Mesendoderm (in vitro differentiated cells): ENCODE measurements at regions not wholly inside any gene's neighbourhood (a gene's known extent, or its start where the extent isn't known, plus 50 kb on each side); places are given as distances from the start of the nearest gene placed in this dataset.

Experiments
- DNase-seq: peaks from one replicate; pipeline ENCODE4 v3.0.0; 2013
- H2AK5ac ChIP-seq: 2 replicates; pipeline ENCODE4 v1.6.1; 2013; ENCODE audit warnings: low read length, inconsistent platforms
- H2BK120ac ChIP-seq: 2 replicates; pipeline ENCODE4 v1.6.1; 2013; ENCODE audit warnings: low read depth, mild to moderate bottlenecking, low read length, moderate library complexity, mixed read lengths
- H2BK15ac ChIP-seq: replicated peaks from 2 replicates; pipeline ENCODE4 v1.6.1; 2013; ENCODE audit warnings: low read depth, mild to moderate bottlenecking, moderate library complexity
- H2BK5ac ChIP-seq: 2 replicates; pipeline ENCODE4 v1.6.1; 2013; ENCODE audit warnings: low read length, inconsistent platforms
- H3K18ac ChIP-seq: 2 replicates; pipeline ENCODE4 v1.6.1; 2013; ENCODE audit warnings: mild to moderate bottlenecking, low read length, mixed read lengths
- H3K23ac ChIP-seq: one replicate; pipeline ENCODE4 v1.6.1; 2013; ENCODE audit warnings: low read length
- H3K27ac ChIP-seq: 2 replicates; pipeline ENCODE4 v1.5.1; 2013; ENCODE audit warnings: low read depth, mild to moderate bottlenecking, inconsistent platforms, low read length, moderate library complexity
- H3K27me3 ChIP-seq: 2 replicates; pipeline ENCODE4 v1.6.1; 2013; ENCODE audit warnings: low read length, control low read depth, mild to moderate bottlenecking, inconsistent platforms; ENCODE audit not compliant: insufficient read depth, poor library complexity
- H3K36me3 ChIP-seq: 2 replicates; pipeline ENCODE4 v1.6.1; 2013; ENCODE audit warnings: low read length, inconsistent platforms; ENCODE audit not compliant: control insufficient read depth, insufficient read depth
- H3K4ac ChIP-seq: one replicate; pipeline ENCODE4 v1.6.1; 2013; ENCODE audit warnings: low read depth, mild to moderate bottlenecking, low read length, moderate library complexity
- H3K4me1 ChIP-seq: 2 replicates; pipeline ENCODE4 v1.6.1; 2013; ENCODE audit warnings: low read depth, low read length, inconsistent platforms; ENCODE audit not compliant: control insufficient read depth
- H3K4me2 ChIP-seq: 2 replicates; pipeline ENCODE4 v1.6.1; 2013; ENCODE audit warnings: low read length
- H3K4me3 ChIP-seq: 2 replicates; pipeline ENCODE4 v1.5.1; 2013; ENCODE audit warnings: mild to moderate bottlenecking, low read length
- H3K56ac ChIP-seq: one replicate; pipeline ENCODE4 v1.6.1; 2013; ENCODE audit warnings: low read length
- H3K79me1 ChIP-seq: 2 replicates; pipeline ENCODE4 v1.6.1; 2013; ENCODE audit warnings: low read length, inconsistent platforms
- H3K79me2 ChIP-seq: 2 replicates; pipeline ENCODE4 v1.6.1; 2013; ENCODE audit warnings: mild to moderate bottlenecking, low read length; ENCODE audit not compliant: control insufficient read depth, insufficient read depth
- H3K9ac ChIP-seq: 2 replicates; pipeline ENCODE4 v1.6.1; 2013; ENCODE audit warnings: low read length, inconsistent platforms
- H4K5ac ChIP-seq: one replicate; pipeline ENCODE4 v1.6.1; 2013; ENCODE audit warnings: low read length
- H4K8ac ChIP-seq: one replicate; pipeline ENCODE4 v1.6.1; 2013; ENCODE audit warnings: low read depth, mild to moderate bottlenecking, control low read depth, low read length, moderate library complexity
- WGBS: extraction: QIAGEN DNeasy Blood & Tissue Kit; methylation state at CpG from one replicate; pipeline ENCODE4 v1.1.7; 2013; ENCODE audit warnings: low lambda C conversion rate, missing lambda C conversion rate; ENCODE audit not compliant: insufficient coverage; ENCODE audit errors: extremely low coverage; 5-methylcytosine and 5-hydroxymethylcytosine counted together

DNA sequence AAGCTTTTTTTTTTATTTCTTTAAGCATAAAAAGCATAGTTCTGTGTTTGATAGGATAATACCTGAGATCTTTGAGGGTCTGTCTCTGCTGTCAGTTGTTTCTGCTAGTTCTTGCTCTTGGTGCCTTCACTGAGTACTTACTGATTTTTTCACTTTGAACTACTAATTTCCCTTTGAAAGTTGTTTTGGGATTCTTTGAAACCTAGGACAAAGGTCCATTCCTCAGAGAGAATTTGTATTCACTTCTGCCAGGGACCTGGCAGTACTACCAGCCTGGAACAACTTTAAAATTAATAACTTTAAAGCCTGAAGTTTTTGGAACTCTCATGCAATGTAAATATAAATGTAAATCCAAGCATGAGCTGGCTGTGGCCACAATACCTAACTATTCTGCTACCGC, 190.1 kb downstream of the TM2D1 start:
- no peak overlapping the region for H4K5ac ChIP-seq
- H2BK120ac ChIP-seq = no peak overlapping the region
- no peaks in the 10 kb centered on the region for H3K4me1 ChIP-seq
- no peak overlapping the region for H3K23ac ChIP-seq
- H3K36me3 ChIP-seq = no peaks in the 10 kb centered on the region
- H4K8ac ChIP-seq = no peak overlapping the region
- H3K27ac ChIP-seq = no peak overlapping the region
- no peak overlapping the region for H3K18ac ChIP-seq
- H2BK15ac ChIP-seq = no peak overlapping the region
- WGBS = no CpG with 5 or more reads among the region's 1 CpG
- H3K79me2 ChIP-seq = no peaks in the 10 kb centered on the region
- no peak overlapping the region for H2BK5ac ChIP-seq
- H3K4ac ChIP-seq = no peak overlapping the region
- no peak overlapping the region for H2AK5ac ChIP-seq
- H3K4me3 ChIP-seq = no peak overlapping the region
- DNase-seq = no peak
- H3K27me3 ChIP-seq = no peaks in the 10 kb centered on the region
- no peak overlapping the region for H3K4me2 ChIP-seq
- no peak overlapping the region for H3K56ac ChIP-seq
- H3K9ac ChIP-seq = no peak overlapping the region
- no peaks in the 10 kb centered on the region for H3K79me1 ChIP-seq

DNA sequence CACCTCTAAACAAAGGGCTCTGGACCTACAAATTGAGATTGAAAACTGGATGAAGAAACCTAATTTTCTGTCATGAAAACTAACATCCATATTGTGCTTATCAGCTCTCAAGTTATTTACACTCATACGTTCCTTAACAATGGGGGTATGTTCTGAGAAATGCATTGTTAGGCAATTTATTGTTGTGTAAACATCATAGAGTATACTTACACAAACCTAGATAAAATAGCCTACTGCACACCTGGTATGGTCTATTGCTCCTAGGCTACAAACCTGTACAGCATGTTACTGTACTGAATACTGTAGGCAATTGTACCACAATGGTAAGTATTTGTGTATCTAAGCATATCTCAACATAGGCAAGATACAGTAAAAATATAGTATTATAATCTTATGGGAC, 191.4 kb downstream of the TM2D1 start:
- Histone ChIP-seq H3K27me3 (no peaks in the 10 kb centered on the region), H2AK5ac (no peak overlapping the region), H3K4me1 (no peaks in the 10 kb centered on the region), H3K4me2 (no peak overlapping the region), H3K4me3 (no peak overlapping the region), H2BK5ac (no peak overlapping the region), H3K9ac (no peak overlapping the region), H3K56ac (no peak overlapping the region), H3K18ac (no peak overlapping the region), H3K79me1 (no peaks in the 10 kb centered on the region), H3K4ac (no peak overlapping the region), H2BK15ac (no peak overlapping the region), H2BK120ac (no peak overlapping the region), H4K5ac (no peak overlapping the region), H3K79me2 (no peaks in the 10 kb centered on the region), H4K8ac (no peak overlapping the region), H3K23ac (no peak overlapping the region), H3K27ac (no peak overlapping the region), H3K36me3 (no peaks in the 10 kb centered on the region)
- DNase-seq = no peak
- WGBS = no CpG with 5 or more reads among the region's 1 CpG

DNA sequence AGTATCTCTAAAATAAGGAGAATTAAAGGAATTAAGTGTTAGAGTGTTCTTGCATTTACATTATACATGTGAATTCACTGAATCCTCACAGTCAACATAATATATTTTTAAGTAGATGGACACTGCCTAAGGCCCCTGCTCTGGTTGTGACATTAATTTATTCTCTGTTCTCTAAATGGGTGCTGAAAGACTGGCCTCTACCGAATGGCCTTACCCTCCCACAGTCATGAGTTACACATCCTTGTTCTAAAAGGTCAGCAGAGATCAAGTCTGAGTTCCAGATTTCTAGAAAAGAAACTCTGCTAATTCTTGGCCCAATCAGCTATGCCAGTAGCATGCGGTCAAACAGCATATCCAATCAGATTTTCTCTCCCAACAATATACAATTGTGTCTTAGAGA, 193.2 kb downstream of the TM2D1 start:
- H3K4me2 ChIP-seq = no peak overlapping the region
- H3K27me3 ChIP-seq = no peaks in the 10 kb centered on the region
- no peak overlapping the region for H2BK15ac ChIP-seq
- H3K9ac ChIP-seq = no peak overlapping the region
- no peak overlapping the region for H3K4ac ChIP-seq
- H3K27ac ChIP-seq = no peak overlapping the region
- no peak overlapping the region for H3K56ac ChIP-seq
- H2AK5ac ChIP-seq = no peak overlapping the region
- no peak overlapping the region for H3K18ac ChIP-seq
- no peaks in the 10 kb centered on the region for H3K79me2 ChIP-seq
- no peak overlapping the region for H4K5ac ChIP-seq
- WGBS = no CpG with 5 or more reads among the region's 2 CpGs
- no peak for DNase-seq
- no peak overlapping the region for H3K23ac ChIP-seq
- H2BK5ac ChIP-seq = no peak overlapping the region
- no peaks in the 10 kb centered on the region for H3K4me1 ChIP-seq
- no peak overlapping the region for H3K4me3 ChIP-seq
- no peak overlapping the region for H2BK120ac ChIP-seq
- no peak overlapping the region for H4K8ac ChIP-seq
- H3K79me1 ChIP-seq = no peaks in the 10 kb centered on the region
- H3K36me3 ChIP-seq = no peaks in the 10 kb centered on the region

DNA sequence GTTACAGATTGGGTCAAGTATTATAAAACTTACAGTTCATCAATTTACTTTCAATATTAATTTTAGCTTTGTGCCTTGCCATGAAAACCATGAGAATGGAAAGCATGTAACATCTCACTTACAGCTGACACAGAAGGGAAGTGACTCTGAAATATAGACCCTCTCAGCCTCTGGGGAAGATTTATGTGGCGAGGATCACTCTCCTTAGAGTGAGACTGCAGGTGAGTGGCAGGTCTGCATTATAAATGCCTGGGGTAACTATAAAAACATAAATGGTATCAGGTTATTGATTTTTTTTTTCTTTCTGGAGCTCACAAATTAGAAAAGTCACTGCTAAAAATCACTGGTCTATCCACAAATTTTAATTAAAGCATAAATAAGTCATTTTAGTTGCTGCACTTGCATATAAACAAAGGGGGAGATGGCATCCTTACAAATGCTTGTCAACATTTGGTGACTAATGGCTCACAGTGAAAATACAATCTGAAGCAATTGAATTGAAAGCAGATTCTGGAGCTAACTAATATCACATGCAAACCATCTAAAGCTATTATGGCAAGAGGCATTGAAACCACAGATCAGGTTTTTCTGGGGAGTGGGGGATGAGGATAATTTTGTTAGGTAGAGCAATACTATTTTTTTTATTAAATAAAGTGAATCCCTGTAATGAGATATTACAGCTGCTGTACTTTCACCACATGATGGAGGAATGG, 200.9 kb downstream of the TM2D1 start:
- no peak overlapping the region for H2AK5ac ChIP-seq
- no peak overlapping the region for H4K5ac ChIP-seq
- H3K18ac ChIP-seq = no peak overlapping the region
- DNase-seq = no peak
- H3K36me3 ChIP-seq = no peaks in the 10 kb centered on the region
- no peaks in the 10 kb centered on the region for H3K27me3 ChIP-seq
- no peak overlapping the region for H3K56ac ChIP-seq
- H3K9ac ChIP-seq = no peak overlapping the region
- H3K4me1 ChIP-seq = no peaks in the 10 kb centered on the region
- no peaks in the 10 kb centered on the region for H3K79me1 ChIP-seq
- no peak overlapping the region for H3K4me3 ChIP-seq
- no peak overlapping the region for H3K4ac ChIP-seq
- no peak overlapping the region for H2BK15ac ChIP-seq
- no peak overlapping the region for H2BK120ac ChIP-seq
- no peak overlapping the region for H3K4me2 ChIP-seq
- H4K8ac ChIP-seq = no peak overlapping the region
- no peaks in the 10 kb centered on the region for H3K79me2 ChIP-seq
- no peak overlapping the region for H2BK5ac ChIP-seq
- no peak overlapping the region for H3K27ac ChIP-seq
- no peak overlapping the region for H3K23ac ChIP-seq
- WGBS = no CpG with 5 or more reads among the region's 1 CpG

DNA sequence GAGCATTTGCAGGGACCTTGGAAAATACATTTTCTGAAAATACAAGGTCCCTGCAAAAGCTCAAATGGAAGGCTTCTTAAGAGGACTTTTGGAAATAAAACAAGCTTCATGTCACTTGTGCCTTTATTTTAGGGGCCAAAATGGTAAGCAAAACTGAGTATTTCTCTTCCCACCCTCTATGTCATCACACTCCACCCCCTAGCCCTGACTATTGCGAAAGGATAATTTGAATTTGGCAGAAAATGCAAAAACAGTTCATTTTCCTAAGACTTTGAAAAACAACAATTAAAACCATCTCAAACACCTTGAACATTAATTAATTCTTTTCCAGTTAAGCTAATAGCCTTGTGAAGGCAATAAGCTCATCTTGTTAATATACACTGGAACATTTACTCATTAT, 201.7 kb downstream of the TM2D1 start:
- H3K36me3 ChIP-seq = no peaks in the 10 kb centered on the region
- H2BK120ac ChIP-seq = no peak overlapping the region
- H2BK15ac ChIP-seq = no peak overlapping the region
- no peak overlapping the region for H4K8ac ChIP-seq
- no peaks in the 10 kb centered on the region for H3K4me1 ChIP-seq
- no peak overlapping the region for H2BK5ac ChIP-seq
- H3K27me3 ChIP-seq = no peaks in the 10 kb centered on the region
- H4K5ac ChIP-seq = no peak overlapping the region
- no peaks in the 10 kb centered on the region for H3K79me1 ChIP-seq
- no peak for DNase-seq
- H3K9ac ChIP-seq = no peak overlapping the region
- no CpG with 5 or more reads among the region's 1 CpG for whole genome bisulfite sequencing
- no peaks in the 10 kb centered on the region for H3K79me2 ChIP-seq
- H3K56ac ChIP-seq = no peak overlapping the region
- H3K4ac ChIP-seq = no peak overlapping the region
- H3K18ac ChIP-seq = no peak overlapping the region
- H3K4me2 ChIP-seq = no peak overlapping the region
- no peak overlapping the region for H3K27ac ChIP-seq
- H3K23ac ChIP-seq = no peak overlapping the region
- no peak overlapping the region for H2AK5ac ChIP-seq
- no peak overlapping the region for H3K4me3 ChIP-seq

DNA sequence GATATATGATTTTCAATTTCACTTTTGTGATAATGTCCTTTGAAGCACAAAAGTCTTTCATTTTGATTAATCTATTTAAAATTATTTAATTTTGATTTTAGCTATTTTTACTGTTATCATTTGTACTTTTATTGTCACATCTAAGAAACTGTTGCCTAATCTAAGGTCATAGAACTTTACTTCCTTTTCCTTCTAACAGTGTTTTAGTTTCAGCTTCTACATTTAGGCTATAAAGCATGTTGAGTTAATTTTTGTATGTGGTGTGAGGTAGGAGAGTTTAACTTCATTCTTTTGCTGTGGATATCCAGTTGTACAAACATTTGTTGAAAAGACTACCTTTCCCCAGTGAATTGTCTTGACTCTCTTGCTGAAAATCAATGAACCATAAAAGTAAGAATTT, 204.5 kb downstream of the TM2D1 start:
- no peak overlapping the region for H3K18ac ChIP-seq

More for the DNA sequence above, 204.5 kb downstream of the TM2D1 start:
- DNase-seq = no peak
- Histone ChIP-seq H3K23ac (no peak overlapping the region), H4K8ac (no peak overlapping the region), H3K4me1 (no peaks in the 10 kb centered on the region), H2BK15ac (no peak overlapping the region), H2AK5ac (no peak overlapping the region), H4K5ac (no peak overlapping the region), H3K79me2 (no peaks in the 10 kb centered on the region), H3K36me3 (no peaks in the 10 kb centered on the region), H3K4ac (no peak overlapping the region), H2BK5ac (no peak overlapping the region), H2BK120ac (no peak overlapping the region), H3K4me2 (no peak overlapping the region), H3K27me3 (no peaks in the 10 kb centered on the region), H3K9ac (no peak overlapping the region), H3K4me3 (no peak overlapping the region), H3K56ac (no peak overlapping the region), H3K79me1 (no peaks in the 10 kb centered on the region), H3K27ac (no peak overlapping the region)
